ENCODE measurements at regions not wholly inside any gene's neighbourhood (a gene's known extent, or its start where the extent isn't known, plus 50 kb on each side); places are given as distances from the start of the nearest gene placed in this dataset.

- intact Hi-C loops (cut with DNase I, micrococcal nuclease), result no loop called here
- POLR2A ChIA-PET, result no interaction called here
- no peak for TF ChIP-seq CTCF (IDR thresholded peaks at IDR 0.05)
- H3K36me3 ChIP-seq (ENCODE audit: insufficient read depth, low read length), result no peaks in the 10 kb centered on the region
- Mint-ChIP-seq H3K36me3 (ENCODE audit: low read depth) (no peaks in the 10 kb centered on the region), H3K4me1 (ENCODE audit: low read depth) (no peaks in the 10 kb centered on the region), H3K27me3 (no peaks in the 10 kb centered on the region), H3K9me3 (no peaks in the 10 kb centered on the region), H3K27ac (no peak overlapping the region), H3K4me3 (no peak overlapping the region)
- no peaks in the 10 kb centered on the region for H3K27me3 ChIP-seq (ENCODE audit: control insufficient read depth in 1 of 2, insufficient read depth in 2 of 2, low read length in 2 of 2)
- ATAC-seq (ENCODE audit: poor library complexity) (no peak), DNase-seq (no peak)
- H3K9me3 ChIP-seq (ENCODE audit: control insufficient read depth in 1 of 2, insufficient read depth in 1 of 2, low read length in 2 of 2), result no peaks in the 10 kb centered on the region
- H3K4me1 ChIP-seq (ENCODE audit: insufficient read depth, low read length), result no peaks in the 10 kb centered on the region
- no peak overlapping the region for H3K4me3 ChIP-seq (ENCODE audit: low read length)
- H3K27ac ChIP-seq (ENCODE audit: low read depth in 1 of 2, low read length in 2 of 2), result no peak overlapping the region
- CTCF ChIA-PET, result no interaction called here
Measured at GRCh38 chr9:591292-591691, 250.2 kb upstream of the DMRT1 start.

- no peaks in the 10 kb centered on the region for H3K27me3 Mint-ChIP-seq
- H3K9me3 Mint-ChIP-seq, result no peaks in the 10 kb centered on the region
- Histone ChIP-seq H3K36me3 (ENCODE audit: insufficient read depth, low read length) (no peaks in the 10 kb centered on the region), H3K4me1 (ENCODE audit: insufficient read depth, low read length) (no peaks in the 10 kb centered on the region), H3K9me3 (ENCODE audit: control insufficient read depth in 1 of 2, insufficient read depth in 1 of 2, low read length in 2 of 2) (no peaks in the 10 kb centered on the region), H3K27ac (ENCODE audit: low read depth in 1 of 2, low read length in 2 of 2) (no peak overlapping the region), H3K27me3 (ENCODE audit: control insufficient read depth in 1 of 2, insufficient read depth in 2 of 2, low read length in 2 of 2) (no peaks in the 10 kb centered on the region), H3K4me3 (ENCODE audit: low read length) (no peak overlapping the region)
- H3K36me3 Mint-ChIP-seq (ENCODE audit: low read depth), result no peaks in the 10 kb centered on the region
- H3K4me3 Mint-ChIP-seq, result no peak overlapping the region
- no peaks in the 10 kb centered on the region for H3K4me1 Mint-ChIP-seq (ENCODE audit: low read depth)
- no peak for DNase-seq
- no peak overlapping the region for H3K27ac Mint-ChIP-seq
- POLR2A ChIA-PET, result no interaction called here
- CTCF ChIA-PET, result no interaction called here
- ATAC-seq (ENCODE audit: poor library complexity), result no peak
- no peak for TF ChIP-seq CTCF (IDR thresholded peaks at IDR 0.05)
- intact Hi-C loops (cut with DNase I, micrococcal nuclease), result no loop called here
Measured at GRCh38 chr9:592225-592624, 249.3 kb upstream of the DMRT1 start.

- Histone ChIP-seq H3K4me1 (ENCODE audit: insufficient read depth, low read length) (no peaks in the 10 kb centered on the region), H3K27me3 (ENCODE audit: control insufficient read depth in 1 of 2, insufficient read depth in 2 of 2, low read length in 2 of 2) (no peaks in the 10 kb centered on the region), H3K4me3 (ENCODE audit: low read length) (no peak overlapping the region), H3K9me3 (ENCODE audit: control insufficient read depth in 1 of 2, insufficient read depth in 1 of 2, low read length in 2 of 2) (no peaks in the 10 kb centered on the region), H3K36me3 (ENCODE audit: insufficient read depth, low read length) (no peaks in the 10 kb centered on the region), H3K27ac (ENCODE audit: low read depth in 1 of 2, low read length in 2 of 2) (no peak overlapping the region)
- CTCF ChIA-PET, result no interaction called here
- Mint-ChIP-seq H3K4me1 (ENCODE audit: low read depth) (no peaks in the 10 kb centered on the region), H3K27ac (no peak overlapping the region), H3K36me3 (ENCODE audit: low read depth) (no peaks in the 10 kb centered on the region), H3K27me3 (no peaks in the 10 kb centered on the region), H3K4me3 (no peak overlapping the region), H3K9me3 (no peaks in the 10 kb centered on the region)
- DNase-seq (no peak), ATAC-seq (ENCODE audit: poor library complexity) (no peak)
- POLR2A ChIA-PET, result no interaction called here
- intact Hi-C loops (cut with DNase I, micrococcal nuclease), result no loop called here
- no peak for TF ChIP-seq CTCF (IDR thresholded peaks at IDR 0.05)
Measured at GRCh38 chr9:592733-593132, 248.8 kb upstream of the DMRT1 start.
